ENCODE measurements at regions not wholly inside any gene's neighbourhood (a gene's known extent, or its start where the extent isn't known, plus 50 kb on each side); places are given as distances from the start of the nearest gene placed in this dataset.
A peak's percentile ranks its signal among the peaks of the same experiment; 100 is the strongest.
"Not testable (repeated sequence)": the region's sequence is repeated elsewhere in the genome, so short reads cannot be mapped to it uniquely, and the experiment has no call there.

- no peak for DNase-seq
Observed at GRCh38 chr12:68984796-68985573, 52.0 kb upstream of the CPM start.

GRCh38 chr12:68997526-68997925, 64.6 kb upstream of the CPM start:
- DNase-seq, result not testable (repeated sequence)

- peak; percentile 77 for DNase-seq
Observed at GRCh38 chr12:68998041-68998440, 65.1 kb upstream of the CPM start.

- DNase-seq, result peak; percentile 82
Observed at GRCh38 chr12:69000074-69000473, 67.1 kb upstream of the CPM start.

- peak; percentile 47 for DNase-seq
Observed at GRCh38 chr12:69000540-69001243, 67.7 kb upstream of the CPM start.

- DNase-seq, result no peak
Observed at GRCh38 chr12:69001251-69001650, 68.3 kb upstream of the CPM start.

GRCh38 chr12:69002969-69003368, 70.0 kb upstream of the CPM start:
- no peak for DNase-seq

GRCh38 chr12:69003991-69004390, 71.0 kb upstream of the CPM start:
- peak; percentile 52 for DNase-seq

- peak; percentile 94 for DNase-seq
Observed at GRCh38 chr12:69007101-69007854, 74.3 kb upstream of the CPM start.

- peak; percentile 40 for DNase-seq
Observed at GRCh38 chr12:69007855-69008351, 74.9 kb upstream of the CPM start.

- DNase-seq, result peak; percentile 93
Observed at GRCh38 chr12:69008520-69008919, 75.5 kb upstream of the CPM start.

- DNase-seq, result no peak
Observed at GRCh38 chr12:69014047-69014446, 81.1 kb upstream of the CPM start.

GRCh38 chr12:69015017-69015416, 82.0 kb upstream of the CPM start:
- no peak for DNase-seq

GRCh38 chr12:69015831-69016230, 82.9 kb upstream of the CPM start:
- no peak for DNase-seq

GRCh38 chr12:69019082-69019481, 86.1 kb upstream of the CPM start:
- no peak for DNase-seq

GRCh38 chr12:69019910-69020309, 86.9 kb upstream of the CPM start:
- no peak for DNase-seq

- DNase-seq, result no peak
Observed at GRCh38 chr12:69022674-69023073, 89.7 kb upstream of the CPM start.

- no peak for DNase-seq
Observed at GRCh38 chr12:69023840-69024239, 90.9 kb upstream of the CPM start.

- no peak for DNase-seq
Observed at GRCh38 chr12:69024413-69024812, 91.4 kb upstream of the CPM start.

- DNase-seq, result no peak
Observed at GRCh38 chr12:69024907-69025306, 91.9 kb upstream of the CPM start.

- peak; percentile 88 for DNase-seq
Observed at GRCh38 chr12:69026336-69026735, 93.4 kb upstream of the CPM start.

- DNase-seq, result peak; percentile 28
Observed at GRCh38 chr12:69027411-69027881, 94.5 kb upstream of the CPM start.

Measured in inflammatory macrophage treated with lipopolysaccharide for 4 hours (primary cell).